ENCODE measurements at regions not wholly inside any gene's neighbourhood (a gene's known extent, or its start where the extent isn't known, plus 50 kb on each side); places are given as distances from the start of the nearest gene placed in this dataset.
"Not testable (repeated sequence)": the region's sequence is repeated elsewhere in the genome, so short reads cannot be mapped to it uniquely, and the experiment has no call there.

GRCh38 chr3:110017304-110017703 lies 680.0 kb upstream of the DPPA4 start:
- CTCF ChIA-PET (ENCODE audit: unreplicated experiment) = no interaction called here
- Histone ChIP-seq H3K36me3 (ENCODE audit: insufficient read depth, low read length) (no peaks in the 10 kb centered on the region), H4K20me1 (ENCODE audit: insufficient read depth, low read length) (no peaks in the 10 kb centered on the region), H3K9me2 (ENCODE audit: insufficient read depth, low read length) (no peaks in the 10 kb centered on the region), H3K4me2 (ENCODE audit: low read length) (no peak overlapping the region), H3K27ac (ENCODE audit: low read depth, low read length, poor library complexity, severe bottlenecking) (no peak overlapping the region), H3K4me1 (ENCODE audit: insufficient read depth, low read length, poor library complexity, severe bottlenecking) (no peaks in the 10 kb centered on the region), H3K4me3 (ENCODE audit: low read depth, low read length, poor library complexity, severe bottlenecking) (no peak overlapping the region), H3K9me3 (ENCODE audit: low read length) (no peaks in the 10 kb centered on the region), H2AFZ (ENCODE audit: low read length) (no peak overlapping the region), H3K79me2 (ENCODE audit: insufficient read depth, low read depth, low read length) (no peaks in the 10 kb centered on the region)
- BruUV-seq (replicated peaks) = no TSS peak
- intact Hi-C loops (cut with micrococcal nuclease; ENCODE audit: unreplicated experiment) = no loop called here
- no peak for TF ChIP-seq EZH2phosphoT487 (IDR thresholded peaks at IDR 0.05; ENCODE audit: borderline replicate concordance, low read depth, low read length)
- TF ChIP-seq CTCF (conservative IDR thresholded peaks at IDR 0.05; ENCODE audit: low read length) = no peak
- no peak for DNase-seq (ENCODE audit: low spot score)
- POLR2A ChIA-PET = interaction anchor here (0.7 kb wide), 1 partner anchor 1552 kb away, joined by 3 read pairs; no protein-coding TSS in a partner anchor

GRCh38 chr3:110021659-110022058 lies 684.3 kb upstream of the DPPA4 start:
- no peak for TF ChIP-seq CTCF (conservative IDR thresholded peaks at IDR 0.05; ENCODE audit: low read length)
- TF ChIP-seq EZH2phosphoT487 (IDR thresholded peaks at IDR 0.05; ENCODE audit: borderline replicate concordance, low read depth, low read length) = no peak
- Histone ChIP-seq H4K20me1 (ENCODE audit: insufficient read depth, low read length) (no peaks in the 10 kb centered on the region), H2AFZ (ENCODE audit: low read length) (no peak overlapping the region), H3K79me2 (ENCODE audit: insufficient read depth, low read depth, low read length) (no peaks in the 10 kb centered on the region), H3K36me3 (ENCODE audit: insufficient read depth, low read length) (no peaks in the 10 kb centered on the region), H3K9me3 (ENCODE audit: low read length) (no peaks in the 10 kb centered on the region), H3K4me3 (ENCODE audit: low read depth, low read length, poor library complexity, severe bottlenecking) (no peak overlapping the region), H3K4me2 (ENCODE audit: low read length) (no peak overlapping the region), H3K27ac (ENCODE audit: low read depth, low read length, poor library complexity, severe bottlenecking) (no peak overlapping the region), H3K4me1 (ENCODE audit: insufficient read depth, low read length, poor library complexity, severe bottlenecking) (no peaks in the 10 kb centered on the region), H3K9me2 (ENCODE audit: insufficient read depth, low read length) (no peaks in the 10 kb centered on the region)
- intact Hi-C loops (cut with micrococcal nuclease; ENCODE audit: unreplicated experiment) = no loop called here
- BruUV-seq (replicated peaks) = no TSS peak
- POLR2A ChIA-PET = no interaction called here
- no peak for DNase-seq (ENCODE audit: low spot score)
- CTCF ChIA-PET (ENCODE audit: unreplicated experiment) = no interaction called here

GRCh38 chr3:110023022-110023421 lies 685.7 kb upstream of the DPPA4 start:
- H3K4me2 ChIP-seq (ENCODE audit: low read length); H3K36me3 ChIP-seq (ENCODE audit: insufficient read depth, low read length); H2AFZ ChIP-seq (ENCODE audit: low read length); H3K4me1 ChIP-seq (ENCODE audit: insufficient read depth, low read length, poor library complexity, severe bottlenecking); DNase-seq (ENCODE audit: low spot score); POLR2A ChIA-PET; H3K79me2 ChIP-seq (ENCODE audit: insufficient read depth, low read depth, low read length); intact Hi-C loops (cut with micrococcal nuclease; ENCODE audit: unreplicated experiment); H3K4me3 ChIP-seq (ENCODE audit: low read depth, low read length, poor library complexity, severe bottlenecking); BruUV-seq (replicated peaks); H4K20me1 ChIP-seq (ENCODE audit: insufficient read depth, low read length); H3K27ac ChIP-seq (ENCODE audit: low read depth, low read length, poor library complexity, severe bottlenecking); CTCF ChIA-PET (ENCODE audit: unreplicated experiment); H3K9me2 ChIP-seq (ENCODE audit: insufficient read depth, low read length); H3K9me3 ChIP-seq (ENCODE audit: low read length): not testable (repeated sequence)
